ENCODE measurements at regions not wholly inside any gene's neighbourhood (a gene's known extent, or its start where the extent isn't known, plus 50 kb on each side); places are given as distances from the start of the nearest gene placed in this dataset.

- Mint-ChIP-seq H3K27ac (no peak overlapping the region), H3K4me3 (no peak overlapping the region), H3K27me3 (peaks cover 4% of the 10 kb centered on the region), H3K9me3 (no peaks in the 10 kb centered on the region), H3K36me3 (ENCODE audit: low read depth) (no peaks in the 10 kb centered on the region), H3K4me1 (ENCODE audit: low read depth) (peaks cover 14% of the 10 kb centered on the region)
- ATAC-seq (no peak), DNase-seq (no peak)
- ChIA-PET POLR2A (no interaction called here), CTCF (interaction anchor here (0.6 kb wide), 1 partner anchor 80 kb away, joined by 3 read pairs; no protein-coding TSS in a partner anchor)
- intact Hi-C loops (cut with micrococcal nuclease): no loop called here
- no peak for TF ChIP-seq CTCF (IDR thresholded peaks at IDR 0.05)
These were observed 142.8 kb upstream of the PTPRK start for GRCh38 chr6:128663238-128663637.

GRCh38 chr6:128659878-128660622, 139.7 kb upstream of the PTPRK start:
- Mint-ChIP-seq H3K4me3 (no peak overlapping the region), H3K9me3 (peaks cover 3% of the 10 kb centered on the region), H3K27ac (peak overlapping the region; percentile 1), H3K4me1 (ENCODE audit: low read depth) (peaks cover 36% of the 10 kb centered on the region), H3K36me3 (ENCODE audit: low read depth) (peaks cover 5% of the 10 kb centered on the region), H3K27me3 (peaks cover 4% of the 10 kb centered on the region)
- ATAC-seq (no peak), DNase-seq (no peak)
- intact Hi-C loops (cut with micrococcal nuclease): loop anchor here (5.0 kb wide), 1 partner anchor 138 kb away; the partner anchor contains the start of gene PTPRK
- CTCF ChIA-PET: no interaction called here
- no peak for TF ChIP-seq CTCF (IDR thresholded peaks at IDR 0.05)
- POLR2A ChIA-PET: no interaction called here

GRCh38 chr6:128659276-128659675, 138.9 kb upstream of the PTPRK start:
- POLR2A ChIA-PET: interaction anchor here (0.8 kb wide), 1 partner anchor 8 kb away, joined by 3 read pairs; no protein-coding TSS in a partner anchor
- CTCF ChIA-PET: interaction anchor here (1.5 kb wide), 1 partner anchor 10 kb away, joined by 5 read pairs; no protein-coding TSS in a partner anchor

GRCh38 chr6:128657181-128657580, 136.8 kb upstream of the PTPRK start:
- Mint-ChIP-seq H3K4me1 (ENCODE audit: low read depth) (peaks cover 36% of the 10 kb centered on the region), H3K27me3 (peaks cover 2% of the 10 kb centered on the region), H3K36me3 (ENCODE audit: low read depth) (peaks cover 5% of the 10 kb centered on the region), H3K4me3 (no peak overlapping the region), H3K9me3 (peaks cover 4% of the 10 kb centered on the region), H3K27ac (peak overlapping the region; percentile 78)
- intact Hi-C loops (cut with micrococcal nuclease): loop anchor here (5.0 kb wide), 1 partner anchor 135 kb away; the partner anchor contains the start of gene PTPRK
- TF ChIP-seq CTCF (IDR thresholded peaks at IDR 0.05): no peak
- ChIA-PET POLR2A (no interaction called here), CTCF (no interaction called here)
- DNase-seq (no peak), ATAC-seq (no peak)

More at GRCh38 chr6:128659276-128659675, 138.9 kb upstream of the PTPRK start:
- Mint-ChIP-seq H3K4me1 (ENCODE audit: low read depth) (peaks cover 36% of the 10 kb centered on the region), H3K4me3 (no peak overlapping the region), H3K27me3 (peaks cover 4% of the 10 kb centered on the region), H3K9me3 (peaks cover 3% of the 10 kb centered on the region), H3K27ac (no peak overlapping the region), H3K36me3 (ENCODE audit: low read depth) (peaks cover 5% of the 10 kb centered on the region)
- ATAC-seq (no peak), DNase-seq (no peak)
- TF ChIP-seq CTCF (IDR thresholded peaks at IDR 0.05): no peak
- intact Hi-C loops (cut with micrococcal nuclease): loop anchor here (5.0 kb wide), 1 partner anchor 137 kb away; the partner anchor contains the start of gene PTPRK

- ChIA-PET CTCF (interaction anchor here (0.6 kb wide), 1 partner anchor 1092 kb away, joined by 3 read pairs; no protein-coding TSS in a partner anchor), POLR2A (interaction anchor here (0.5 kb wide), 1 partner anchor 740 kb away, joined by 3 read pairs; no protein-coding TSS in a partner anchor)
- peak; percentile 19 for DNase-seq
- Mint-ChIP-seq H3K27ac (peak overlapping the region; percentile 88), H3K36me3 (ENCODE audit: low read depth) (peaks cover 5% of the 10 kb centered on the region), H3K4me1 (ENCODE audit: low read depth) (peaks cover 36% of the 10 kb centered on the region), H3K9me3 (peaks cover 4% of the 10 kb centered on the region), H3K27me3 (peaks cover 2% of the 10 kb centered on the region), H3K4me3 (peak overlapping the region; percentile 10)
- peak; percentile 94 for ATAC-seq
- intact Hi-C loops (cut with micrococcal nuclease): loop anchor here (5.0 kb wide), 1 partner anchor 134 kb away; the partner anchor contains the start of gene PTPRK
- TF ChIP-seq CTCF (IDR thresholded peaks at IDR 0.05): no peak
These were observed 135.6 kb upstream of the PTPRK start for GRCh38 chr6:128655978-128656498.

Measured in activated CD8-positive, alpha-beta T cell treated with anti-CD3 and anti-CD28 coated beads for 36 hours (primary cell).